GM18907 (cell line): ENCODE measurements at regions not wholly inside any gene's neighbourhood (a gene's known extent, or its start where the extent isn't known, plus 50 kb on each side); places are given as distances from the start of the nearest gene placed in this dataset.
A peak's percentile ranks its signal among the peaks of the same experiment; 100 is the strongest.
"Not testable (repeated sequence)": the region's sequence is repeated elsewhere in the genome, so short reads cannot be mapped to it uniquely, and the experiment has no call there.

Experiments
- ATAC-seq: cut with Tn5 transposase; IDR thresholded peaks from one replicate; pipeline ENCODE4 v1.9.1; 2021; ENCODE audit warnings: mild to moderate bottlenecking, moderate library complexity; ENCODE audit not compliant: unreplicated experiment

DNA sequence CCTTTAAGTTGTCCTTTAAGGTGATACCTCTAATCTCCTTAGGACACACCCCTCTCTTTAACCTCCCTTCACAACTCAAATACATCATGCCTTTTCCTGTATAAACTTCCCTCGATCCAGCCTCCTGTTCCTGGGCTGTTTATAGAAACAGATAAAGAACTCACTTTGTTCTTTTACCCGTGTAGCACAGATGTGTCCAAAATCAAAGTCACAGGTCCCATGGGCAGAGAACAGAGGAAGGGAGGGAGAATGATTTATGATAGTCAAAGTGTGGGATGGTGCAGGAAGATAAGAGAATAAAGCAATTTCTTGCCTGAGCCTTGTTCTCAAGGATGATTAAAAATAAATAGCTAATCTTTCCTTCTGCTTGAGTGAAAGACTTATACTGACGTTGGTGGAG is 50.3 kb upstream of the CABCOCO1 start:
- ATAC-seq = no peak

DNA sequence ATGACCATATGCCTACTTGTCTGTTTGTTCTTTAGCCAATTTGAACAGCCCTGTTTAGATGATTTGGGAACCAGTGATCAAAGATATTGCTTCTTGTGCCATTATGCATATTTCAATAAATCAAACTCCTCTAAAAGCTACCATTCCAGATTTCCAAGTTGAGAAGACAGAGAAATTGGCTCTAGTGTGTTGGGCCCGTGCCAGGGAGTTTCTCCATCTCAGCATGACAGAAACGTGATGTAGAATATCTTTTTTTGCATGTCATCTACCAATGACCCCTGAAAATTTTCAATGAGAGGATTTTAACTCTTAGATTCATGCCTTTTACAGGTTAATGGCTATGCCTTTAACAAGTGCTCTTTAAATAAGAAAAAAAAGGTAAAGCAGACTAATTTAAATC is 50.7 kb upstream of the CABCOCO1 start:
- ATAC-seq = no peak

- no peak for ATAC-seq
These were observed 53.0 kb upstream of the CABCOCO1 start for GRCh38 chr10:61609701-61610100.

GRCh38 chr10:61608255-61609033 is 54.3 kb upstream of the CABCOCO1 start:
- no peak for ATAC-seq

DNA sequence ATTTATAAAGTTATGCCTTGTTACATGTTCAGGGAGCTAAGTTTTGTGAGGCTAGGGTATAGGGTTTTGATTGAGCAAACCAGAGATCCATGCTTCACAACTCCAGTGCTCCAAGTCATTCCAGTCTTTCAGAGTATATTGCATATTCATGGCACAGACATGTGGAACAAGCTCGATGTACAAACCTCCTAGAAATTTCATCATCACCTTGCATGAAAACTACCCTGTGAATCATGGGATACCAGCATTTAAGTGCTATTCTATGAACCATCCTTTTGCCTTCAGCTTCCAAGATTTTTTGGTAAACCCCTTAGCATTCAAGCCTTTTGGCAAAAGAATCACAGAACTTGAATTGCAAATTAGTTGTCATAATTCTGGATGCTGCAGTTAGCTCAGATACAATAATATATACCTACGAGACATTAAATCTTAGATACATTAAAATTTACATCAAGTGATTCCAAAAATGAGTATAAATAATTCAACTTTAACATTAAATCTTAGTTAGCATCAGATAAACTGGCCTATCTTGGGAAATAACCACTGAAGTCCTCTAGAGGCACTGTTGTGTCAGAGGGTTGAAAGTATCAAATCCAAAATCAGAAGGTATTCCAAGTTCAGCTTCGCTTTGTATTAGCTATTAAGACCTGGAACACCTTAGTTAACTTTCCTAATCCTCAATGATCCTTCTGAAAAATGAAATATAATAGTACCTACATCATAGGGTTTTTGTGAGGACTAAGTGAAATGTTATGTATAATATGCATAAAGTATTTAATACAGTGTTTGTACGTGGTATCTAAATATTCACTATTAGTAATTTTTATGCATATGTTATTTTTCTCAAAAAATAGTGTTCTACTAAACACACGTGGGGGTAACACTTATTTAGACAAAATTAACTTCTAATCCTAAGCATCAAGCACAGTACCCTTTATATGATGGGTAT is 55.5 kb upstream of the CABCOCO1 start:
- peak; percentile 54 for ATAC-seq

DNA sequence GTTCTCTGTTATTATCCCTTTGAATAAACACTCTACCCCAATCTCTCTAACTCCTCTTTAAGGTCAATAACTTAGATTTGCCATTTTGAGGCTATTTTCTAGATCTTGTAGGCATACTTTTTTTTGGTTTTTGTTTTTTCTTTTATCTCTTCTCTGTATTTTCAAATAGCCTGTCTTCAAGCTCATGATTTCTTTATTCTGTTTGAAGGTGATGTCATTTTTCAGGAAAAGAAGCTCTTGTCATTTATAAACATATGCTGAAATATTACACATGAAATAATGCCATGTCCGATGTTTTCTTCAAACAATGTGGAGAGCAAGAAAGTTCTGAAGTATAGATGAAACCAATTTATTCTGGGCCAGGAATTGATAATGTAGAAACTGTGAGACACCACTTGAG is 57.5 kb upstream of the CABCOCO1 start:
- no peak for ATAC-seq

DNA sequence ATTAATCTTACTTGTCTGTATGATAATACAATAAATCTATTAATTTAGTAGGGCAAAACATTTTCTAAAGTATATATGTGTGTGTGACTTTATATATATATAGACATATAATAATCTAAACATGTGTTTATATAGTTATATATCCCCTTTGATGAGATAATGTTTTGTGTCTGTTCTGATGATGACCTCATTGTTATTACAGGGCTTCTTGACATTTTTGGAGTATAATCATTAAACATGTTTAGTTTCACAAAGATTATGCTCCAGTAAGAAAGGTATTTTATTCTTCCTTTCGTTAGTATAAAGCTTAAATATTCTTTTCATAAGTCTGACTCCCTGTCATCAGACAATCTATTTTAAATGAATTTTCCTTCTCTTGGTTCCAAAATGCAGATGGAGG is 62.3 kb upstream of the CABCOCO1 start:
- no peak for ATAC-seq

DNA sequence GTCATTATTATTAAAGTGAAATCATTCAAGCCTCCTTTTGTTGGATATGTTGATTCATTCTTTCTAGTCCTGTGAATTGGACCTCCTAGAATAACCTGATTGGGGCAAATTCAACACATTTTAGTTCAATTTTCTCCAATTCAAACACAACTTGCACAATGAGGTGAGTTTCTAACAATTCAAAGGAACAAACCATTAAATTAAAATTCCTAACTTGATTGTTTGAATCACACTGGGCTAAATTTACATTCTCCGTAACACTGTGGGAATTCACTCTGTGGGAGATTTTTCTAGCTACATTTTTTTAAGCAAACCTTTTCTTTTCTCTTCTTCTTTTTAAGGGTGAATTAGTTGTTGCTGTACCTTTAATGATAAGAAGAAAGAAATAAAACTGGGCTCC is 68.3 kb upstream of the CABCOCO1 start:
- ATAC-seq = no peak

DNA sequence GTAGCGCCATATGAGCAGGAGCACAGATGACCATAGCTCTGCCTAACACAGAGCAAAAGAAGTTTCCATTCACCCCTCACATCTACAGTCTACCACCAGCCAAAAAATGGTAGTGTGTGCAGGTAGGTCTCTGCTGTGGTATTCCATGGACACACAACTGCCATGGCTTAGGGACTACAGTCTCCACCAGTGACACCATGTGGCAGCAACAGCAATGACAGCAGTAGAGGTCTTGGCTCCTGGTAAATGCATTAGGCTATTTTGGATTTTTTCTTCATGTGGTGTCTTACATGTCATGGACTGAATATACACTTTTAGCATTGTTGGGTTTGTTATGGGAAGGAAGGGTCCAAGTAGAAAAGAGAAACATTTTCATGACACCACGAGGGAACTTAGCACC is 70.1 kb upstream of the CABCOCO1 start:
- peak; percentile 67 for ATAC-seq

- no peak for ATAC-seq
These were observed 73.0 kb upstream of the CABCOCO1 start for GRCh38 chr10:61589547-61590243.

GRCh38 chr10:61588770-61589211 is 73.9 kb upstream of the CABCOCO1 start:
- ATAC-seq = no peak

GRCh38 chr10:61586829-61587228 is 75.9 kb upstream of the CABCOCO1 start:
- no peak for ATAC-seq

- ATAC-seq = no peak
These were observed 82.1 kb upstream of the CABCOCO1 start for GRCh38 chr10:61580608-61581007.

DNA sequence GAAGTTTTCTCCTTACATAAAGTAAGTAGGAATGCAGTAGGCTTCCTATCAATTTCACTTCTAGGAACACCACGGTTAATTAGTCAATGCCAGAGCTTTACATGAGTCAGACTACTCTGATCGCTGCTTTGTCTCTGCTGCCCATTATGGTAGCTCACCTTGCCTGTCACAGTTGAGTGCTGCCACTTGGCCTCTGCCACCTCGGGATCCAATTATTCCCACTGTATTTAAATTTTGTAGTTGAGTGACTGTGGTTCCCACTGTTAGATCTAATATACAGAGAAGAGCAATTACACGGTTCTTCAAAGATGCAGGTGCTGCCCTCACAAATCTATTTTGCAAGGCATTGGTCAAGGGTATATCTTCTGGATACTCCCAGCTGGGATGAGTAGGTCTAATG is 92.5 kb upstream of the CABCOCO1 start:
- ATAC-seq = not testable (repeated sequence)

- ATAC-seq = no peak
These were observed 95.0 kb upstream of the CABCOCO1 start for GRCh38 chr10:61567729-61568128.

DNA sequence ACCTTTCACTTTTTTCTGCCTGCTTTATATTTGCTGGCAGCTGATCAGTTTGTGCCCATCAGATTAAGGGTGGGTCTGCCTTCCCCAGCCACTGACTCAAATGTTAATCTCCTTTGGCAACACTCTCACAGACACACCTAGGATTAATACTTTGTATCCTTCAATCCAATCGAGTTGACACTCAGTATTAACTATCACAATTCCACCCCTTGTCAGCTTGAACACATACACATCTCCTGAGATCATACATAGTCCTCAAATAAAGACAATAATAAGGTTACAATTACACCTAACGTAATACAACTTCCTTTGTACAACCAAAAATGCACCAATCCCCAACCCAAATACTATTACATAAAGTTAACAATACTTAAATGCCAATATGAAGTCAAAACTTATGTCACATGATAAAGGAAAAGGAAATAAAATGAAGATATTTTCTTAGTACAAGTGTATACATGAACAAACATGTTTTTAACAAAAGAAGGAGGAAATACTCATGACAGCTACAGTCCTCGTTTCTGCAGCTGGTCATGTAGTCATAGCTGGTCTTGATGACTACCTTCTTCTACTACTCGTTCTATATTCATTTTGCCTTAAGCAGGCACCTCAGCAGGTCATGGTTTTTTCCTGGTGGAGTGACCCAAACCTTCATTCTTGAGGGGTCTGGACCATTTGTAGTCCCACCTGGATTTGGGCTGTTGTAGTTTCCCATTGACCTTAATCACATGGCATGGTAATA is 96.7 kb upstream of the CABCOCO1 start:
- no peak for ATAC-seq

DNA sequence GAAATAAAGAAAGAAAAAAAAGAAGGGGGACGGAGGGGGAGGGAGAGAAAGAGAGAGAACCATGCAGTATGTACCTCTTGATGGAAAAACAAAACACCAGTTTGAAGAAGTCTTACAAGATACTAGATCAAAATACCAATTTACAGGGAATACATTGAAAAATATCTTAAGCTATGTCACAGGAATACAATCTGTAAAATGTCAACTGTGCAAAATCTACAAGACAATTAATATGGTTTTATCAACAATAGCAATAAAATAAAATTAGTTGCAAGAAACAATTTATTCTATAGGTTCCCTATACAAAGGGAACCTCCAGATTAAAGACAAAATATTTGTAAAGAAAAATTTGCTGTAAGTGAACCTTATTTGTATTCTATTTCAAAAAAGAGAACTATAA is 98.3 kb upstream of the CABCOCO1 start:
- ATAC-seq = no peak

DNA sequence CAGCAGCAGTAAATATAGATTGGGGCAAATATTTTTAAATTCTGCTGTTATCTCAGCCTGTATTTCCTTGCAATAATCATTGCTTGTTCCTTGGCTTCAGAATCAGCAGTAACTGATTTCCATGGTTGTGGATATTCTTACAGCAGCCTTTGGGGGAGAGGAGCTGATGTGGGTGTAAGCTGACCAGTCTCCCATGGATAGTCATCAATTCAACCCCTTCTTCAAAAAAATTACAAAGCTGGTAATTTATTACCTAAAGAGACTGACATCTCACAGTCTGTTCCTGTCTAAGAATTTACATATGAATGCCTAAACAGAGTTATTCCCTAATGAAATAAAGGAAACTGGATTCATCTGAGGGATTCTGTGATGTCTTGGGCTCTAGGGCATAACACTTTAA is 103.1 kb upstream of the CABCOCO1 start:
- ATAC-seq = no peak

DNA sequence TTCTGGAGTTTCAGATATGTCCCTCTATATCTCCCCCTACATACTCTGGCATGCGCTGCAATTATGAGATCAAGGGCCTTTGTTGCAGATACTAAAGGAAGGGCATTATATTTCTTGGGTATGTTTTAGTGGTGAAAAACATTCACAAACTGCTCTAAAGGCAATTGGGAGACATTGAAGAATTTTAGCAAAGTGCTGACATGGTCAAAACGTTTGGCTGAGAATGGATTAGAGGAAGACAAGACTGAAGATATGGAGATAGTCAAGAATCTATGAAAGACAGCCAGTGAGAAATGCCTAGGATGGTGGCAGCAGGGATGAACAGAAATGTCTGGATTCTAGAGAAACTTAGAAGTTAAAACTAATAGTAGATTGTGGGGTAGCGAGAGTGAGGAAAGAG is 104.5 kb upstream of the CABCOCO1 start:
- no peak for ATAC-seq

DNA sequence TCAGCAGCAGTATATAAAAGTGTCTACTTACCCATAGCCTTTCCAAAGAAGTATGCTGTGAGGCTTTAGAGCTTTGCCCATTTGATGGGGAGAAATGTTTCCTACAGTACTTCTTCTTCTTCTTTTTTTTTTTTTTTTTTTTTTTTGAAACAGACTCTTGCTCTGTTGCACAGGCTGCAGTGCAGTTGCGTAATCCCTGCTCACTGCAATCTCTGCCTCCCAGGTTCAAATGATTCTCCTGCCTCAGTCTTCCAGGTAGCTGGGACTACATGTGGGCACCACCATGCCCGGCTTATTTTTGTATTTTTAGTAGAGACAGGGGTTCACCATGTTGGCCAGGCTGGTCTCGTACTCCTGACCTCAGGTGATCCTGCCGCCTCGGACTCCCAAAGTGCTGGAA is 101.7 kb upstream of the TMEM26 start:
- no peak for ATAC-seq

DNA sequence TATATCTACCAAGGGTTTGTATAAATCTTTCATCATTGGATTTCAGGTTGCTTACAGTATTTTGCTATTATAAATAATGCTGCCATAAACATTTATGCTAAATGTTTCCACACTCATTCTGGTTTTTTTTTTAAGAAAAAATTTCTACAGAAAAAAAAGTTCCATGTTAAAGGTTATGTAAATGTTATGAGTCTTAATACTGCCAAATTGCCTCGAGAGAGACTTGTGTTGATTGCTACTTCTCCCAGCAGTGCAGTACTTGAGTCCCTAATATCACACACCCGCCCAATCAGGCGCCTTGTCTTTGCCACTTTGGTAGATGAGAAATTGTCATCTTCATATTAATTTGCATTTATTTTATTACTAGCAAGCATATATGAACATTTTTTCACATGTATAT is 96.7 kb upstream of the TMEM26 start:
- ATAC-seq = no peak
